ENCODE measurements at regions not wholly inside any gene's neighbourhood (a gene's known extent, or its start where the extent isn't known, plus 50 kb on each side); places are given as distances from the start of the nearest gene placed in this dataset.
"Not testable (repeated sequence)": the region's sequence is repeated elsewhere in the genome, so short reads cannot be mapped to it uniquely, and the experiment has no call there.

- no peak for DNase-seq (ENCODE audit: low spot score)
- Mint-ChIP-seq H3K27me3 (ENCODE audit: unreplicated experiment) (peaks cover 2% of the 10 kb centered on the region), H3K36me3 (ENCODE audit: low read depth, unreplicated experiment) (no peaks in the 10 kb centered on the region), H3K4me3 (ENCODE audit: unreplicated experiment) (no peak overlapping the region), H3K4me1 (ENCODE audit: unreplicated experiment) (no peaks in the 10 kb centered on the region), H3K9me3 (ENCODE audit: unreplicated experiment) (no peaks in the 10 kb centered on the region), H3K27ac (ENCODE audit: unreplicated experiment) (no peak overlapping the region)
- no peak for TF ChIP-seq CTCF (IDR thresholded peaks at IDR 0.05; ENCODE audit: unreplicated experiment)
Measured at GRCh38 chr7:37604078-37604477, 79.5 kb upstream of the GPR141 start.

GRCh38 chr7:37617406-37617805 lies 66.2 kb upstream of the GPR141 start:
- H3K27ac Mint-ChIP-seq (ENCODE audit: unreplicated experiment); H3K27me3 Mint-ChIP-seq (ENCODE audit: unreplicated experiment); DNase-seq (ENCODE audit: low spot score); H3K4me3 Mint-ChIP-seq (ENCODE audit: unreplicated experiment); H3K36me3 Mint-ChIP-seq (ENCODE audit: low read depth, unreplicated experiment); H3K4me1 Mint-ChIP-seq (ENCODE audit: unreplicated experiment); H3K9me3 Mint-ChIP-seq (ENCODE audit: unreplicated experiment): not testable (repeated sequence)

GRCh38 chr7:37633048-37633447 lies 50.5 kb upstream of the GPR141 start:
- Mint-ChIP-seq H3K27ac (ENCODE audit: unreplicated experiment) (no peak overlapping the region), H3K4me3 (ENCODE audit: unreplicated experiment) (no peak overlapping the region), H3K27me3 (ENCODE audit: unreplicated experiment) (no peaks in the 10 kb centered on the region), H3K36me3 (ENCODE audit: low read depth, unreplicated experiment) (no peaks in the 10 kb centered on the region), H3K9me3 (ENCODE audit: unreplicated experiment) (no peaks in the 10 kb centered on the region), H3K4me1 (ENCODE audit: unreplicated experiment) (no peaks in the 10 kb centered on the region)
- no peak for DNase-seq (ENCODE audit: low spot score)
- no peak for TF ChIP-seq CTCF (IDR thresholded peaks at IDR 0.05; ENCODE audit: unreplicated experiment)
